ENCODE measurements at regions not wholly inside any gene's neighbourhood (a gene's known extent, or its start where the extent isn't known, plus 50 kb on each side); places are given as distances from the start of the nearest gene placed in this dataset.

- Histone ChIP-seq H3K36me3 (ENCODE audit: control insufficient read depth in 2 of 3, insufficient read depth in 3 of 3, low read length in 3 of 3) (no peaks in the 10 kb centered on the region), H3K27me3 (ENCODE audit: control insufficient read depth, insufficient read depth, low read length) (no peaks in the 10 kb centered on the region), H3K9ac (ENCODE audit: low read length in 3 of 3) (no peak overlapping the region), H3K4me1 (ENCODE audit: control insufficient read depth in 2 of 3, insufficient read depth in 2 of 3, low read depth in 1 of 3, low read length in 3 of 3) (no peaks in the 10 kb centered on the region), H3K4me3 (ENCODE audit: low read length in 3 of 3) (no peak overlapping the region), H3K27ac (ENCODE audit: low read depth in 2 of 2, low read length in 2 of 2) (no peak overlapping the region), H3K9me3 (ENCODE audit: control insufficient read depth in 2 of 3, insufficient read depth in 1 of 3, low read length in 3 of 3) (no peaks in the 10 kb centered on the region)
- TF ChIP-seq CTCF (IDR thresholded peaks at IDR 0.05; ENCODE audit: borderline replicate concordance, extremely low read depth, insufficient read depth) = no peak
- DNase-seq = no peak
- no peak for FAIRE-seq
- intact Hi-C loops (cut with DNase I) = no loop called here
These were observed 656.8 kb upstream of the SGO1 start for GRCh38 chr3:20842594-20843436.

- Histone ChIP-seq H3K27ac (ENCODE audit: low read depth in 2 of 2, low read length in 2 of 2) (no peak overlapping the region), H3K9me3 (ENCODE audit: control insufficient read depth in 2 of 3, insufficient read depth in 1 of 3, low read length in 3 of 3) (no peaks in the 10 kb centered on the region), H3K4me3 (ENCODE audit: low read length in 3 of 3) (no peak overlapping the region), H3K36me3 (ENCODE audit: control insufficient read depth in 2 of 3, insufficient read depth in 3 of 3, low read length in 3 of 3) (no peaks in the 10 kb centered on the region), H3K9ac (ENCODE audit: low read length in 3 of 3) (no peak overlapping the region), H3K27me3 (ENCODE audit: control insufficient read depth, insufficient read depth, low read length) (no peaks in the 10 kb centered on the region), H3K4me1 (ENCODE audit: control insufficient read depth in 2 of 3, insufficient read depth in 2 of 3, low read depth in 1 of 3, low read length in 3 of 3) (no peaks in the 10 kb centered on the region)
- DNase-seq (no peak), FAIRE-seq (no peak)
- TF ChIP-seq CTCF (IDR thresholded peaks at IDR 0.05; ENCODE audit: borderline replicate concordance, extremely low read depth, insufficient read depth) = no peak
- intact Hi-C loops (cut with DNase I) = no loop called here
These were observed 656.0 kb upstream of the SGO1 start for GRCh38 chr3:20842002-20842401.

GRCh38 chr3:20837676-20838302 lies 651.8 kb upstream of the SGO1 start:
- intact Hi-C loops (cut with DNase I) = no loop called here
- no peak for FAIRE-seq

More at GRCh38 chr3:20837676-20838302, 651.8 kb upstream of the SGO1 start:
- H3K9me3 ChIP-seq (ENCODE audit: control insufficient read depth in 2 of 3, insufficient read depth in 1 of 3, low read length in 3 of 3) = no peaks in the 10 kb centered on the region
- H3K27me3 ChIP-seq (ENCODE audit: control insufficient read depth, insufficient read depth, low read length) = no peaks in the 10 kb centered on the region
- no peak overlapping the region for H3K27ac ChIP-seq (ENCODE audit: low read depth in 2 of 2, low read length in 2 of 2)
- H3K4me1 ChIP-seq (ENCODE audit: control insufficient read depth in 2 of 3, insufficient read depth in 2 of 3, low read depth in 1 of 3, low read length in 3 of 3) = no peaks in the 10 kb centered on the region
- H3K9ac ChIP-seq (ENCODE audit: low read length in 3 of 3) = no peak overlapping the region
- no peak for DNase-seq
- H3K36me3 ChIP-seq (ENCODE audit: control insufficient read depth in 2 of 3, insufficient read depth in 3 of 3, low read length in 3 of 3) = no peaks in the 10 kb centered on the region
- H3K4me3 ChIP-seq (ENCODE audit: low read length in 3 of 3) = no peak overlapping the region
- TF ChIP-seq CTCF (IDR thresholded peaks at IDR 0.05; ENCODE audit: borderline replicate concordance, extremely low read depth, insufficient read depth) = no peak
